ENCODE measurements at regions not wholly inside any gene's neighbourhood (a gene's known extent, or its start where the extent isn't known, plus 50 kb on each side); places are given as distances from the start of the nearest gene placed in this dataset.

DNA sequence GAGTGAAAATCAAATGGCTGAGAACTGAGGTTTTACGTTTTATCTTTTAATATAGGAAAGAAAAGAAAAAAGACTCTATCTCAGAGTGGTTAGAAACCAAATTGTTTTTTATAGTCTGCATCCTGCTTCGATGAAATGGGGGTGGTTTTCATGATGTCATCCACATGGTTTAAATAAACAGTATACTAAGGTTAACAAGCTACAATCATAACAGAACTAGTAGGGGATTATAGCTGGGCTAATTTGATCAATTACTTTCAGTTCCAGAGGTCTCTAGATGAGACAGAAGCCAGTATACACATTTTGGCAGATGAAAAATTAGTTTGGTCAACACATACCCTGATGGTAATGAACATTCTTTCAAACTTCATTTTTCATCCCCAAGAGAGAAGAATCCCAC, 106.3 kb upstream of the SNX2 start:
- TF ChIP-seq POLR2A (IDR thresholded peaks at IDR 0.05; ENCODE audit: insufficient read depth in 1 of 2, low read depth in 2 of 2, low read length in 2 of 2): no peak
- TF ChIP-seq SP5 (CRISPR knock-in tag; IDR thresholded peaks at IDR 0.05; ENCODE audit: borderline replicate concordance, low read depth): no peak
- TF ChIP-seq REXO4 (CRISPR knock-in tag; IDR thresholded peaks at IDR 0.05; ENCODE audit: borderline replicate concordance): no peak
- no peak for TF ChIP-seq FOXK1 (CRISPR knock-in tag; IDR thresholded peaks at IDR 0.05; ENCODE audit: borderline replicate concordance, low read depth)
- TF ChIP-seq KLF9 (CRISPR knock-in tag; IDR thresholded peaks at IDR 0.05; ENCODE audit: low read depth): no peak
- TF ChIP-seq POLR2AphosphoS5 (IDR thresholded peaks at IDR 0.05; ENCODE audit: low read depth, low read length): no peak
- TF ChIP-seq, protein P1, sequence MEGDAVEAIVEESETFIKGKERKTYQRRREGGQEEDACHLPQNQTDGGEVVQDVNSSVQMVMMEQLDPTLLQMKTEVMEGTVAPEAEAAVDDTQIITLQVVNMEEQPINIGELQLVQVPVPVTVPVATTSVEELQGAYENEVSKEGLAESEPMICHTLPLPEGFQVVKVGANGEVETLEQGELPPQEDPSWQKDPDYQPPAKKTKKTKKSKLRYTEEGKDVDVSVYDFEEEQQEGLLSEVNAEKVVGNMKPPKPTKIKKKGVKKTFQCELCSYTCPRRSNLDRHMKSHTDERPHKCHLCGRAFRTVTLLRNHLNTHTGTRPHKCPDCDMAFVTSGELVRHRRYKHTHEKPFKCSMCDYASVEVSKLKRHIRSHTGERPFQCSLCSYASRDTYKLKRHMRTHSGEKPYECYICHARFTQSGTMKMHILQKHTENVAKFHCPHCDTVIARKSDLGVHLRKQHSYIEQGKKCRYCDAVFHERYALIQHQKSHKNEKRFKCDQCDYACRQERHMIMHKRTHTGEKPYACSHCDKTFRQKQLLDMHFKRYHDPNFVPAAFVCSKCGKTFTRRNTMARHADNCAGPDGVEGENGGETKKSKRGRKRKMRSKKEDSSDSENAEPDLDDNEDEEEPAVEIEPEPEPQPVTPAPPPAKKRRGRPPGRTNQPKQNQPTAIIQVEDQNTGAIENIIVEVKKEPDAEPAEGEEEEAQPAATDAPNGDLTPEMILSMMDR (CRISPR knock-in tag; IDR thresholded peaks at IDR 0.05): no peak
- TF ChIP-seq MAZ (IDR thresholded peaks at IDR 0.05; ENCODE audit: borderline replicate concordance, low read depth, low read length): no peak
- TF ChIP-seq MAZ (CRISPR knock-in tag; IDR thresholded peaks at IDR 0.05; ENCODE audit: low read depth): no peak
- no peak for TF ChIP-seq KAT2B (IDR thresholded peaks at IDR 0.05; ENCODE audit: borderline replicate concordance, low read depth, low read length)
- TF ChIP-seq, protein P2, sequence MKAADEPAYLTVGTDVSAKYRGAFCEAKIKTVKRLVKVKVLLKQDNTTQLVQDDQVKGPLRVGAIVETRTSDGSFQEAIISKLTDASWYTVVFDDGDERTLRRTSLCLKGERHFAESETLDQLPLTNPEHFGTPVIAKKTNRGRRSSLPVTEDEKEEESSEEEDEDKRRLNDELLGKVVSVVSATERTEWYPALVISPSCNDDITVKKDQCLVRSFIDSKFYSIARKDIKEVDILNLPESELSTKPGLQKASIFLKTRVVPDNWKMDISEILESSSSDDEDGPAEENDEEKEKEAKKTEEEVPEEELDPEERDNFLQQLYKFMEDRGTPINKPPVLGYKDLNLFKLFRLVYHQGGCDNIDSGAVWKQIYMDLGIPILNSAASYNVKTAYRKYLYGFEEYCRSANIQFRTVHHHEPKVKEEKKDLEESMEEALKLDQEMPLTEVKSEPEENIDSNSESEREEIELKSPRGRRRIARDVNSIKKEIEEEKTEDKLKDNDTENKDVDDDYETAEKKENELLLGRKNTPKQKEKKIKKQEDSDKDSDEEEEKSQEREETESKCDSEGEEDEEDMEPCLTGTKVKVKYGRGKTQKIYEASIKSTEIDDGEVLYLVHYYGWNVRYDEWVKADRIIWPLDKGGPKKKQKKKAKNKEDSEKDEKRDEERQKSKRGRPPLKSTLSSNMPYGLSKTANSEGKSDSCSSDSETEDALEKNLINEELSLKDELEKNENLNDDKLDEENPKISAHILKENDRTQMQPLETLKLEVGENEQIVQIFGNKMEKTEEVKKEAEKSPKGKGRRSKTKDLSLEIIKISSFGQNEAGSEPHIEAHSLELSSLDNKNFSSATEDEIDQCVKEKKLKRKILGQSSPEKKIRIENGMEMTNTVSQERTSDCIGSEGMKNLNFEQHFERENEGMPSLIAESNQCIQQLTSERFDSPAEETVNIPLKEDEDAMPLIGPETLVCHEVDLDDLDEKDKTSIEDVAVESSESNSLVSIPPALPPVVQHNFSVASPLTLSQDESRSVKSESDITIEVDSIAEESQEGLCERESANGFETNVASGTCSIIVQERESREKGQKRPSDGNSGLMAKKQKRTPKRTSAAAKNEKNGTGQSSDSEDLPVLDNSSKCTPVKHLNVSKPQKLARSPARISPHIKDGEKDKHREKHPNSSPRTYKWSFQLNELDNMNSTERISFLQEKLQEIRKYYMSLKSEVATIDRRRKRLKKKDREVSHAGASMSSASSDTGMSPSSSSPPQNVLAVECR (CRISPR knock-in tag; IDR thresholded peaks at IDR 0.05; ENCODE audit: borderline replicate concordance): no peak
- no peak for TF ChIP-seq MEIS2 (CRISPR knock-in tag; IDR thresholded peaks at IDR 0.05)
- TF ChIP-seq, protein P3, sequence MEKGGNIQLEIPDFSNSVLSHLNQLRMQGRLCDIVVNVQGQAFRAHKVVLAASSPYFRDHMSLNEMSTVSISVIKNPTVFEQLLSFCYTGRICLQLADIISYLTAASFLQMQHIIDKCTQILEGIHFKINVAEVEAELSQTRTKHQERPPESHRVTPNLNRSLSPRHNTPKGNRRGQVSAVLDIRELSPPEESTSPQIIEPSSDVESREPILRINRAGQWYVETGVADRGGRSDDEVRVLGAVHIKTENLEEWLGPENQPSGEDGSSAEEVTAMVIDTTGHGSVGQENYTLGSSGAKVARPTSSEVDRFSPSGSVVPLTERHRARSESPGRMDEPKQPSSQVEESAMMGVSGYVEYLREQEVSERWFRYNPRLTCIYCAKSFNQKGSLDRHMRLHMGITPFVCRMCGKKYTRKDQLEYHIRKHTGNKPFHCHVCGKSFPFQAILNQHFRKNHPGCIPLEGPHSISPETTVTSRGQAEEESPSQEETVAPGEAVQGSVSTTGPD (CRISPR knock-in tag; IDR thresholded peaks at IDR 0.05): no peak
- no peak for TF ChIP-seq ARHGAP35 (CRISPR knock-in tag; IDR thresholded peaks at IDR 0.05; ENCODE audit: borderline replicate concordance)
